ENCODE measurements at regions not wholly inside any gene's neighbourhood (a gene's known extent, or its start where the extent isn't known, plus 50 kb on each side); places are given as distances from the start of the nearest gene placed in this dataset.
"Not testable (repeated sequence)": the region's sequence is repeated elsewhere in the genome, so short reads cannot be mapped to it uniquely, and the experiment has no call there.

DNA sequence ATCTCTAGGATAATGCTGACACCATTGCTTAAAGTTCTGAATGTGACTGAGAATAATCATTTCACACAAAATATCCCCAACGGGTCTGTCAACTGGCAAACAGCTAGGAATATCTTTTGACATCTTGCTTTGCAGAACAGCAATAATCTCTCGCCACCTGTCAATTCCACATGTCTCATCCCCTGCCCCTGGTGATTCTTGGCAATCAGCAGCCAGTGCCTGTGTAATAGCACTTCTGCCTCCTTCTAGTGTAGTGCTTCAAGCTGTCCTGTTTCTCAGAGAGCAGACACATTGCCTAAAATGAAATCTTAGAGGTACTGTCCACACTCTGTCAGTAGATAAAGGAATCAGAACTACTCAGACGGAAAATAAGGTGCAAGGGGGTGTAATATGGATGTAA, 984.4 kb downstream of the LTN1 start:
- DNase-seq; intact Hi-C loops (cut with DNase I); ATAC-seq (ENCODE audit: low FRiP score); H3K4me3 ChIP-seq (ENCODE audit: low read length in 2 of 2); H3K27ac ChIP-seq (ENCODE audit: low read depth in 1 of 2, low read length in 2 of 2); H3K27me3 ChIP-seq (ENCODE audit: control insufficient read depth in 1 of 2, insufficient read depth in 2 of 2, low read length in 1 of 2); H3K36me3 ChIP-seq (ENCODE audit: control insufficient read depth in 1 of 2, insufficient read depth in 2 of 2, low read length in 1 of 2); H3K4me1 ChIP-seq (ENCODE audit: control insufficient read depth in 1 of 2, insufficient read depth in 2 of 2, low read length in 2 of 2); H3K9me3 ChIP-seq (ENCODE audit: control insufficient read depth, low read length): not testable (repeated sequence)
- WGBS, 2 donors, result 78 to 79% methylated on average over 3 of the region's 3 CpGs

DNA sequence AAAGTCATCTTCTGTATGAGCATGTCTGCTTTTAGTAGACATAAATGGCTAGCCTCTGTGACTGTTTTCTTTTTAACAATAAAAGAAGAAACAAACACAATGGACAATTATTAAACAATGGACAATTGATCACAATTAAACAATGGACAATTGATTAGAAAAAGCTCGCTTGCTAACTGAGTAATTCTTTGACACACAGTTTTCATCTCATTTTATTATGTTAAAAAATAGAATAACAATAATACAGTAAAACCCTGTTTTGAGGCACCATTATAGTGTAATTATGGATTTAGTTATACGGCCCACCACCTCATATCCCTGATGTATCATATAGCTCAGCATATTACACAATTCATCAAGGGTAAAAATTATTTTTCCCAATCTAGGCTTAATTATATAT, 989.0 kb downstream of the LTN1 start:
- H3K27me3 ChIP-seq (ENCODE audit: control insufficient read depth in 1 of 2, insufficient read depth in 2 of 2, low read length in 1 of 2); H3K27ac ChIP-seq (ENCODE audit: low read depth in 1 of 2, low read length in 2 of 2); H3K4me3 ChIP-seq (ENCODE audit: low read length in 2 of 2); ATAC-seq (ENCODE audit: low FRiP score); H3K4me1 ChIP-seq (ENCODE audit: control insufficient read depth in 1 of 2, insufficient read depth in 2 of 2, low read length in 2 of 2); H3K9me3 ChIP-seq (ENCODE audit: control insufficient read depth, low read length); H3K36me3 ChIP-seq (ENCODE audit: control insufficient read depth in 1 of 2, insufficient read depth in 2 of 2, low read length in 1 of 2); DNase-seq; intact Hi-C loops (cut with DNase I): not testable (repeated sequence)
- 96 to 100% methylated on average over 2 of the region's 2 CpGs for WGBS, 2 donors

DNA sequence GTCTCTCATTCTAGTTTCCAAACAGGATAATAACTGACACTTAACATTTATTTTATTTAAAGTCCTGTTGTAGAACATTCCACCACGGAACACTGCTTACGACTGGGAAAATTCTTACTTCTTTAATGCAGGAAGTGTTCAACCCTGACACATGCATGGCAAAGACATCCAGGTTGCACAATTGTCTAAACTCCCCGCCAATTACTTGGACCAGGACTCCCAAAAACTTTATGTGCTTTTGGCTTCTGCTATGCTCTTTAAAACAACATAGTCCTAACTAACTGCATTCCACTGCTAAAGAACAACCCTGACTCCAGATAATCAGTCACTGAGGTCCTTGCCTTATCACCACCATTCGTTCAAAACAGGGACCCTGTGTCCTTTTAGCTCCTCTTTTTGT, 995.8 kb downstream of the LTN1 start:
- H3K4me3 ChIP-seq (ENCODE audit: low read length in 2 of 2); H3K27ac ChIP-seq (ENCODE audit: low read depth in 1 of 2, low read length in 2 of 2); intact Hi-C loops (cut with DNase I); H3K27me3 ChIP-seq (ENCODE audit: control insufficient read depth in 1 of 2, insufficient read depth in 2 of 2, low read length in 1 of 2); ATAC-seq (ENCODE audit: low FRiP score); DNase-seq; H3K9me3 ChIP-seq (ENCODE audit: control insufficient read depth, low read length); H3K4me1 ChIP-seq (ENCODE audit: control insufficient read depth in 1 of 2, insufficient read depth in 2 of 2, low read length in 2 of 2); H3K36me3 ChIP-seq (ENCODE audit: control insufficient read depth in 1 of 2, insufficient read depth in 2 of 2, low read length in 1 of 2): not testable (repeated sequence)
- 25 to 26% methylated on average over 4 of the region's 4 CpGs for WGBS, 2 donors

DNA sequence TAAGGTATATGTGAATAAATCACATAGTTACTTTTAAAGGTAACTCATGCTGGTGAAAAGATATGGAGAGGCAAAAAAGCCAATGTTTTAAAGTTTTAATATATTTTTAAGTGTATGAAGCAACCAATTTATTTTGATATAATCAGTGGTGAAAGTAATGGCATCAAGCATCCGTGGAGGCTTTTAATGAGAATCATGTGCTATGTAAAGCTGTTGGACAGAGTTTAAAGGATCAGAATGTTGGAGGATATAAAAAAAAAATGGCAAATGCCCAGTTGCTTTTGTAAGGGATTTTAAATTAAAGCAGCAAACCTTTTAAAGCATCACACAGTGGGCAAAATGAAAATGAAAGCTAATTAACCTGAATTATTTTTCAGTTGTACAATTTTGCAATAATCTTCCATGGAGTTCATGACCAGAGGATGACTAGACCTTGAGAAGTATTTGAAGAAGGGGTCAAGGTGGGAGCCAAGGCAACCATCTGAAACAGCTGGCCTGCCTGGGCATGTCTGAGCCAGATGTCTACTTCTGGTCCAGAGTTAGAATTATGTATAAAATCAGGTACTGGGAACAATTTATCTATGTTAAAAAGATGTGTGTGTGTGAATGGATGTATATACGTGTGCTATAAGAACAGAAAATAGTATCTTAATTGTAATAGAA, 1007.9 kb downstream of the LTN1 start:
- H3K27ac ChIP-seq (ENCODE audit: low read depth in 1 of 2, low read length in 2 of 2); ATAC-seq (ENCODE audit: low FRiP score); intact Hi-C loops (cut with DNase I); DNase-seq; H3K27me3 ChIP-seq (ENCODE audit: control insufficient read depth in 1 of 2, insufficient read depth in 2 of 2, low read length in 1 of 2); H3K4me1 ChIP-seq (ENCODE audit: control insufficient read depth in 1 of 2, insufficient read depth in 2 of 2, low read length in 2 of 2); H3K4me3 ChIP-seq (ENCODE audit: low read length in 2 of 2); H3K36me3 ChIP-seq (ENCODE audit: control insufficient read depth in 1 of 2, insufficient read depth in 2 of 2, low read length in 1 of 2); H3K9me3 ChIP-seq (ENCODE audit: control insufficient read depth, low read length): not testable (repeated sequence)
- WGBS, 2 donors, result 65 to 67% methylated on average over 2 of the region's 2 CpGs

DNA sequence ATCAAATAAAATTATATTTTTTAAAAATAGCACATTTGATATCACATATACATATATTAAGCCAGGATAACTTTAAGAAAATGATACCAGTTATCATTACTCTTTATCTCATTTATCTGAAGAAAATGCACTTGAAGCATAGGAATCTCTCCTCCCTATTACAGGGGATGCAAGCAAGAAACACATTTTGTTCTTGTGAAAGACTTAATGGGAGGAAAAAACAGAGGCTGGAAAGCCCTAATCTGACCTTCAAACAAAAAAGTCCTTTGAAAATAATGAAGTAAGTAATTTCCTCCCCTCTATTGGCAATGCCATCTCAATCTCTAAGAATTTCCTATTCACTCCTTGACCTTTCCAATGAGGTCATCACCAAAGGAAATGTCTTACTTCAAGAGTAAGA, 1012.6 kb upstream of the ADAMTS5 start:
- DNase-seq; H3K27ac ChIP-seq (ENCODE audit: low read depth in 1 of 2, low read length in 2 of 2); H3K9me3 ChIP-seq (ENCODE audit: control insufficient read depth, low read length); H3K4me3 ChIP-seq (ENCODE audit: low read length in 2 of 2); H3K27me3 ChIP-seq (ENCODE audit: control insufficient read depth in 1 of 2, insufficient read depth in 2 of 2, low read length in 1 of 2); H3K36me3 ChIP-seq (ENCODE audit: control insufficient read depth in 1 of 2, insufficient read depth in 2 of 2, low read length in 1 of 2); ATAC-seq (ENCODE audit: low FRiP score); intact Hi-C loops (cut with DNase I); H3K4me1 ChIP-seq (ENCODE audit: control insufficient read depth in 1 of 2, insufficient read depth in 2 of 2, low read length in 2 of 2): not testable (repeated sequence)

DNA sequence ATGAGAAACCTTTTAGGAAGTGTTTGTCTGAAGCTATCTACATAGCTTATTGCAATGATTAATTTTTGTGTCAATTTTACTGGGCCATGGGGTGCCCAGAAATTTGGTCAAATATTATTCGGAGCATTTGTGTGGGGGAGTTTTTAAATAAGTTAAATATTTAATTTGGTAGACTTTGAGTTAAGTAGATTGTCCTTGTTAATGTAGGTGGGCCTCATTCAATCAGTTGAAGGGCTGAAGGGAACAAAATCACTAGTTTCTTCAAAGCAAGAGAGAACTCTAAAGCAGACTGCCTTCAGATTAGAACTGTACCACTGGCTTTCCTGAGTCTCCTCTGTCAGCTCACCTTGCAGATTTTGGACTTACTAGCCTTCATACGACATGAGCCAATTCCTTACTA, 1008.6 kb upstream of the ADAMTS5 start:
- WGBS, 2 donors, result 87 to 89% methylated on average over 2 of the region's 2 CpGs
- ATAC-seq (ENCODE audit: low FRiP score) (no peak), DNase-seq (no peak)
- Histone ChIP-seq H3K36me3 (ENCODE audit: control insufficient read depth in 1 of 2, insufficient read depth in 2 of 2, low read length in 1 of 2) (no peaks in the 10 kb centered on the region), H3K4me1 (ENCODE audit: control insufficient read depth in 1 of 2, insufficient read depth in 2 of 2, low read length in 2 of 2) (no peaks in the 10 kb centered on the region), H3K27ac (ENCODE audit: low read depth in 1 of 2, low read length in 2 of 2) (no peak overlapping the region), H3K9me3 (ENCODE audit: control insufficient read depth, low read length) (no peaks in the 10 kb centered on the region), H3K4me3 (ENCODE audit: low read length in 2 of 2) (no peak overlapping the region), H3K27me3 (ENCODE audit: control insufficient read depth in 1 of 2, insufficient read depth in 2 of 2, low read length in 1 of 2) (no peaks in the 10 kb centered on the region)
- intact Hi-C loops (cut with DNase I), result no loop called here

DNA sequence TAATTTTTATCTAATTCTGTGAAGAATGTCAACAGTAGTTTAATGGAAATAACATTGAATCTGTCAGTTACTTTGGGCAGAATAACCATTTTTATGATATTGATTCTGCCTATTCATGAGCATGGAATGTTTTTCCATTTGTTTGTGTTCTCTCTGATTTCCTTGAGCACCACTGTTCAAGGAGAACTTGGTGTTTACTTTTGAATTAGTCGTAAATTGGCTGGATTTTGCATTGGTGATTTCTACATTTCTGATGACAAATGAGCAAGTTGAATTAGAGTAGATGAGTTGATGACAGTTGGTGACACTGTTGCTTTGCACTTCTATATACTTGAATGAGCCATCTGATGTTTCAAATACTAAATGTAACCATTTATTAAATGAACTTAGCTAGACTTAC, 1007.3 kb upstream of the ADAMTS5 start:
- intact Hi-C loops (cut with DNase I); H3K27me3 ChIP-seq (ENCODE audit: control insufficient read depth in 1 of 2, insufficient read depth in 2 of 2, low read length in 1 of 2); ATAC-seq (ENCODE audit: low FRiP score); H3K9me3 ChIP-seq (ENCODE audit: control insufficient read depth, low read length); H3K27ac ChIP-seq (ENCODE audit: low read depth in 1 of 2, low read length in 2 of 2); DNase-seq; H3K4me3 ChIP-seq (ENCODE audit: low read length in 2 of 2); H3K36me3 ChIP-seq (ENCODE audit: control insufficient read depth in 1 of 2, insufficient read depth in 2 of 2, low read length in 1 of 2); H3K4me1 ChIP-seq (ENCODE audit: control insufficient read depth in 1 of 2, insufficient read depth in 2 of 2, low read length in 2 of 2): not testable (repeated sequence)
- 62 to 67% methylated on average over 1 of the region's 1 CpG for WGBS, 2 donors

DNA sequence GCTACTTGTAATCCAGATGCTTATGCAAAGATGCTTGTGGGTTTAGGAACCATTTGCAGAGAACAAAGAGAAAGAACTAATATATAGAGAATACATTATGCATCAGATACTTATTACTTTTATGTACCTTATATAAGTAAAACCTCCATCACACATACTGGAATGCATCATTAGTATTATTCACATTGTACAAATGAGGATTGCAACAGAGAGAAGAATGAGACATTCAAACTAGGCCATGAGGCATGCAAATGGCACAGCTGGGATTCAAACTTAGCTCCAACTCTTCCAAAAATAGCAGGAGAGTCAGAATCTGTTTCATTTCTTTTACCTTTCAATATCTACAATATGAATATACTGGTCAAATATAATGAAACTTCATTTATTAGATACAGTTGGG, 1001.4 kb upstream of the ADAMTS5 start:
- intact Hi-C loops (cut with DNase I); DNase-seq; H3K4me1 ChIP-seq (ENCODE audit: control insufficient read depth in 1 of 2, insufficient read depth in 2 of 2, low read length in 2 of 2); H3K27ac ChIP-seq (ENCODE audit: low read depth in 1 of 2, low read length in 2 of 2); H3K4me3 ChIP-seq (ENCODE audit: low read length in 2 of 2); ATAC-seq (ENCODE audit: low FRiP score); H3K27me3 ChIP-seq (ENCODE audit: control insufficient read depth in 1 of 2, insufficient read depth in 2 of 2, low read length in 1 of 2); H3K36me3 ChIP-seq (ENCODE audit: control insufficient read depth in 1 of 2, insufficient read depth in 2 of 2, low read length in 1 of 2); H3K9me3 ChIP-seq (ENCODE audit: control insufficient read depth, low read length): not testable (repeated sequence)

DNA sequence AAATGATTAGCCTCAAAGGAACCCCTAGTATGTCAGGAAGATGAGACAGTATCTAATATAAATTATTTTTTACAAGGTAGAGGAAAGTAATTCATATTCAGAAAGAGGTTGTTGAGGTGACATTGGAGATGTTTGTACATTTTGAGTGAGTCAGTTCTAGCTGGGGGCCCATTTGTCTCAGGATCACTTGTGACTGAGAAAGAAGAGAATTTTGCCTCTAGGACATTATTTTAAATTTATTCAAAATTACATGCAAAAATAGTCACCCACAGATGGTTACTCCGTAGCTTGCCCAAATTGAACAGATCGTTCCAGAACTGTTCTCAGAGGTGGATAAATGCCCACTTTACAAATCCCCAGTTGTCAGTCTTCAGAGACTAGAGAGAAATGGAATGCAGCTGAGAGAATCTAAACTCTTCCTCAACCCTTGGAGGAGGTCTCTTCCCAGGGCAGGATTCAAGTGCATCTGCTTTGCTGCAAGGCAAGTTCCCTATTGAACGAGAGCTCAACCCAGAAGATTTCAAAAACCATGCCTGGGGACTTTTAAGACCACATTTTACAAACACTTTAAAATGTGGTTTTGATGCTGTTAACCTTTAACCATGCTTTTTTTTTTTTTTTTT, 987.8 kb upstream of the ADAMTS5 start:
- ATAC-seq (ENCODE audit: low FRiP score) (no peak), DNase-seq (no peak)
- Histone ChIP-seq H3K4me1 (ENCODE audit: control insufficient read depth in 1 of 2, insufficient read depth in 2 of 2, low read length in 2 of 2) (no peaks in the 10 kb centered on the region), H3K9me3 (ENCODE audit: control insufficient read depth, low read length) (no peaks in the 10 kb centered on the region), H3K27ac (ENCODE audit: low read depth in 1 of 2, low read length in 2 of 2) (no peak overlapping the region), H3K4me3 (ENCODE audit: low read length in 2 of 2) (no peak overlapping the region), H3K36me3 (ENCODE audit: control insufficient read depth in 1 of 2, insufficient read depth in 2 of 2, low read length in 1 of 2) (no peaks in the 10 kb centered on the region), H3K27me3 (ENCODE audit: control insufficient read depth in 1 of 2, insufficient read depth in 2 of 2, low read length in 1 of 2) (no peaks in the 10 kb centered on the region)
- intact Hi-C loops (cut with DNase I), result no loop called here
- whole genome bisulfite sequencing, 2 donors, result 89 to 90% methylated on average over 3 of the region's 3 CpGs
